ENCODE measurements at regions not wholly inside any gene's neighbourhood (a gene's known extent, or its start where the extent isn't known, plus 50 kb on each side); places are given as distances from the start of the nearest gene placed in this dataset.

DNA sequence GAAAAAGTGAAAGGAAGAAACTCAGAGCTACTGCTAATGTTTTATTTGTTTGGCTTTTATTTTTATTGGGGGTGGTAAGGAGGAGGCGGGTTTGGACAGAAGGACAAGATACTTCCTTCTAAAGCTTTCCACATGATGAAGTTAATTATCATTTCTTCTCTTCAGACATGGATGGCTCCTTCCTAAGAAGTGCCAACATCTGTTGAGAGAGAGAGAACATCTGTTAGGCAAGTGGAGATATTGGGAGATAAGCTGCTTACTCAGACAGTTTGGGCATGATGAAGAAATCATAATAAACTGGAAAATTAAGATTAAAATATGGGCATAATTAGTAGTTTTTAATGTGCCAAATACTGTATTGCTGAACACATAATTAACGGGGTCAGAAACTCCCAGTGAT is 535.7 kb upstream of the INTU start:
- TF ChIP-seq, protein P1, sequence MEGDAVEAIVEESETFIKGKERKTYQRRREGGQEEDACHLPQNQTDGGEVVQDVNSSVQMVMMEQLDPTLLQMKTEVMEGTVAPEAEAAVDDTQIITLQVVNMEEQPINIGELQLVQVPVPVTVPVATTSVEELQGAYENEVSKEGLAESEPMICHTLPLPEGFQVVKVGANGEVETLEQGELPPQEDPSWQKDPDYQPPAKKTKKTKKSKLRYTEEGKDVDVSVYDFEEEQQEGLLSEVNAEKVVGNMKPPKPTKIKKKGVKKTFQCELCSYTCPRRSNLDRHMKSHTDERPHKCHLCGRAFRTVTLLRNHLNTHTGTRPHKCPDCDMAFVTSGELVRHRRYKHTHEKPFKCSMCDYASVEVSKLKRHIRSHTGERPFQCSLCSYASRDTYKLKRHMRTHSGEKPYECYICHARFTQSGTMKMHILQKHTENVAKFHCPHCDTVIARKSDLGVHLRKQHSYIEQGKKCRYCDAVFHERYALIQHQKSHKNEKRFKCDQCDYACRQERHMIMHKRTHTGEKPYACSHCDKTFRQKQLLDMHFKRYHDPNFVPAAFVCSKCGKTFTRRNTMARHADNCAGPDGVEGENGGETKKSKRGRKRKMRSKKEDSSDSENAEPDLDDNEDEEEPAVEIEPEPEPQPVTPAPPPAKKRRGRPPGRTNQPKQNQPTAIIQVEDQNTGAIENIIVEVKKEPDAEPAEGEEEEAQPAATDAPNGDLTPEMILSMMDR (IDR thresholded peaks at IDR 0.05; ENCODE audit: insufficient read depth, low read depth, low read length), result no peak
- no peak for TF ChIP-seq EZH2 (IDR thresholded peaks at IDR 0.05; ENCODE audit: insufficient read depth, low read length)
